H1 (cell line): ENCODE measurements at regions not wholly inside any gene's neighbourhood (a gene's known extent, or its start where the extent isn't known, plus 50 kb on each side); places are given as distances from the start of the nearest gene placed in this dataset.

Source experiments
- CTCF ChIP-seq, 3 experiments: IDR thresholded peaks; 1 replicate in 2 of 3; 2 replicates in 1 of 3; pipeline versions ENCODE4 v1.5.1 to v1.6.1; 2011; ENCODE audit warnings: low read length in 3 of 3, mild to moderate bottlenecking in 3 of 3, inconsistent platforms in 2 of 3, low read depth in 1 of 3, moderate library complexity in 1 of 3; ENCODE audit not compliant: insufficient read depth in 1 of 3; ENCODE audit errors: control extremely low read depth in 1 of 3
- EP300 ChIP-seq, 2 experiments: IDR thresholded peaks; 1 replicate in 1 of 2; 2 replicates in 1 of 2; pipeline ENCODE4 v1.6.1; 2011 to 2012; ENCODE audit warnings: low read depth in 2 of 2, low read length in 2 of 2, mild to moderate bottlenecking in 2 of 2, borderline replicate concordance in 1 of 2, inconsistent platforms in 1 of 2, moderate library complexity in 1 of 2

DNA sequence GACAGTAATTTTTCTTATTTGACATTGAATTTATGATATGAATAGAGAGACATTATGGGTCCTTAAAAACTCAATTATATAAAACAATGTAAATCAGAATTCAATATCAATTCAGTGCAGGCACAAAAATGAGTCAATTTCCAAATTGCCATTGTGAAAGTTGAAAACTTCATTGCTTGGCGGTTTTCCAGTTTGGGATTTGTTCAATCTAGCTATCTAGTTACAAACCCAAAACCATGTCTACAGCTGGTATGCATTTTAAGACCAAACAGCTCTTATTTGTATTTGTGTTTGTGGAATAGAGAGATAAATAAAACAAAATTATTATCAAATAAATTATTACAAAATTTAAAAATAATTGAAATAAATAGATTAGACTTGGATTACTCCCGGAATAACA lies 1206.6 kb upstream of the RAG2 start (continued):
- TF ChIP-seq CTCF (IDR thresholded peaks at IDR 0.05; ENCODE audit: control extremely low read depth in 1 of 3, insufficient read depth in 1 of 3, low read depth in 1 of 3, low read length in 3 of 3) (no peak), EP300 (IDR thresholded peaks at IDR 0.05; ENCODE audit: borderline replicate concordance in 1 of 2, low read depth in 2 of 2, low read length in 2 of 2) (no peak)
